IgD-negative memory B cell (primary cell): ENCODE measurements at regions not wholly inside any gene's neighbourhood (a gene's known extent, or its start where the extent isn't known, plus 50 kb on each side); places are given as distances from the start of the nearest gene placed in this dataset.
"Not testable (repeated sequence)": the region's sequence is repeated elsewhere in the genome, so short reads cannot be mapped to it uniquely, and the experiment has no call there.

Source experiments
- H3K27ac Mint-ChIP-seq, 3 donors: one replicate each; pipeline ENCODE4 v1.8.0; 2020 to 2022; ENCODE audit warnings: mild to moderate bottlenecking in 3 of 3, mixed read lengths in 3 of 3, moderate library complexity in 1 of 3
- H3K27me3 Mint-ChIP-seq: one replicate; pipeline ENCODE4 v1.8.0; 2021; ENCODE audit warnings: mixed read lengths
- H3K36me3 Mint-ChIP-seq: one replicate; pipeline ENCODE4 v1.8.0; 2020; ENCODE audit warnings: mild to moderate bottlenecking, mixed read lengths
- H3K4me1 Mint-ChIP-seq, 3 donors: one replicate each; pipeline ENCODE4 v1.8.0; 2020 to 2022; ENCODE audit warnings: mixed read lengths in 3 of 3, mild to moderate bottlenecking in 1 of 3
- H3K4me3 Mint-ChIP-seq, 4 donors: one replicate each; pipeline ENCODE4 v1.8.0; 2020 to 2022; ENCODE audit warnings: mild to moderate bottlenecking in 4 of 4, mixed read lengths in 4 of 4, moderate library complexity in 3 of 4
- H3K9me3 Mint-ChIP-seq, 3 donors: one replicate each; pipeline ENCODE4 v1.8.0; 2020 to 2021; ENCODE audit warnings: mixed read lengths in 3 of 3, mild to moderate bottlenecking in 1 of 3

- no peaks in the 10 kb centered on the region for H3K36me3 Mint-ChIP-seq
- no peak overlapping the region for H3K27ac Mint-ChIP-seq
- H3K9me3 Mint-ChIP-seq = peaks cover 0 to 5% (median 0%) of the 10 kb centered on the region in 3 donors
- H3K4me3 Mint-ChIP-seq = no peak overlapping the region
- peaks cover under 1 to 4% (median 3%) of the 10 kb centered on the region in 3 donors for H3K4me1 Mint-ChIP-seq
- H3K27me3 Mint-ChIP-seq = no peaks in the 10 kb centered on the region
Observed at GRCh38 chr13:31385540-31385939, 185.8 kb downstream of the B3GLCT start.

- Mint-ChIP-seq H3K27me3 (no peaks in the 10 kb centered on the region), H3K4me3 (no peak overlapping the region), H3K27ac (no peak overlapping the region), H3K36me3 (peaks cover 3% of the 10 kb centered on the region), H3K4me1 (no peaks in the 10 kb centered on the region), H3K9me3 (peaks cover 0 to 5% (median 4%) of the 10 kb centered on the region in 3 donors)
Observed at GRCh38 chr13:31394506-31394905, 194.7 kb downstream of the B3GLCT start.

- H3K9me3 Mint-ChIP-seq = peaks cover 5 to 8% (median 5%) of the 10 kb centered on the region in 3 donors
- no peaks in the 10 kb centered on the region for H3K4me1 Mint-ChIP-seq
- peak overlapping the region in 1 of 3 donors; percentile 53 for H3K27ac Mint-ChIP-seq
- no peak overlapping the region for H3K4me3 Mint-ChIP-seq
- H3K36me3 Mint-ChIP-seq = peaks cover 3% of the 10 kb centered on the region
- H3K27me3 Mint-ChIP-seq = no peaks in the 10 kb centered on the region
Observed at GRCh38 chr13:31395090-31395489, 195.3 kb downstream of the B3GLCT start.

GRCh38 chr13:31399690-31400089 is 199.9 kb downstream of the B3GLCT start:
- peaks cover 3% of the 10 kb centered on the region for H3K36me3 Mint-ChIP-seq
- no peak overlapping the region for H3K4me3 Mint-ChIP-seq
- no peaks in the 10 kb centered on the region for H3K4me1 Mint-ChIP-seq

GRCh38 chr13:31403711-31404110 is 203.9 kb downstream of the B3GLCT start:
- not testable (repeated sequence) for H3K27ac Mint-ChIP-seq, H3K36me3 Mint-ChIP-seq, H3K4me1 Mint-ChIP-seq, H3K4me3 Mint-ChIP-seq, H3K27me3 Mint-ChIP-seq
- peaks cover 2 to 14% (median 10%) of the 10 kb centered on the region in 3 donors for H3K9me3 Mint-ChIP-seq

More at GRCh38 chr13:31399690-31400089, 199.9 kb downstream of the B3GLCT start:
- Mint-ChIP-seq H3K27ac (no peak overlapping the region), H3K27me3 (peaks cover 1% of the 10 kb centered on the region), H3K9me3 (peaks cover 4 to 14% (median 10%) of the 10 kb centered on the region in 3 donors)

GRCh38 chr13:31408927-31409326 is 209.2 kb downstream of the B3GLCT start:
- peaks cover 0 to 6% (median 4%) of the 10 kb centered on the region in 3 donors for H3K4me1 Mint-ChIP-seq
- H3K36me3 Mint-ChIP-seq = no peaks in the 10 kb centered on the region
- H3K4me3 Mint-ChIP-seq = no peak overlapping the region
- H3K9me3 Mint-ChIP-seq = no peaks in the 10 kb centered on the region
- peaks cover 2% of the 10 kb centered on the region for H3K27me3 Mint-ChIP-seq
- H3K27ac Mint-ChIP-seq = no peak overlapping the region

GRCh38 chr13:31409678-31410356 is 210.0 kb downstream of the B3GLCT start:
- Mint-ChIP-seq H3K27ac (no peak overlapping the region), H3K36me3 (no peaks in the 10 kb centered on the region), H3K9me3 (no peaks in the 10 kb centered on the region), H3K27me3 (peaks cover 2% of the 10 kb centered on the region), H3K4me1 (peaks cover 0 to 6% (median 4%) of the 10 kb centered on the region in 3 donors), H3K4me3 (no peak overlapping the region)

GRCh38 chr13:31413516-31413915 is 213.7 kb downstream of the B3GLCT start:
- peaks cover 2% of the 10 kb centered on the region for H3K27me3 Mint-ChIP-seq
- H3K9me3 Mint-ChIP-seq = peaks cover 0 to 2% (median 0%) of the 10 kb centered on the region in 3 donors
- peaks cover 2% of the 10 kb centered on the region for H3K36me3 Mint-ChIP-seq
- no peak overlapping the region for H3K27ac Mint-ChIP-seq
- H3K4me1 Mint-ChIP-seq = peaks cover 0 to 6% (median 4%) of the 10 kb centered on the region in 3 donors
- H3K4me3 Mint-ChIP-seq = no peak overlapping the region

- H3K9me3 Mint-ChIP-seq = peaks cover 0 to 2% (median 0%) of the 10 kb centered on the region in 3 donors
- H3K27me3 Mint-ChIP-seq = peaks cover 3% of the 10 kb centered on the region
- peak overlapping the region in 1 of 3 donors; percentile 49 for H3K27ac Mint-ChIP-seq
- no peak overlapping the region for H3K4me3 Mint-ChIP-seq
- peaks cover 2% of the 10 kb centered on the region for H3K36me3 Mint-ChIP-seq
- H3K4me1 Mint-ChIP-seq = no peaks in the 10 kb centered on the region
Observed at GRCh38 chr13:31416066-31416465, 216.3 kb downstream of the B3GLCT start.

- peaks cover 1% of the 10 kb centered on the region for H3K27me3 Mint-ChIP-seq
- peak overlapping the region in 1 of 4 donors; percentile 13 for H3K4me3 Mint-ChIP-seq
- H3K4me1 Mint-ChIP-seq = no peaks in the 10 kb centered on the region
- H3K9me3 Mint-ChIP-seq = peaks cover 0 to 2% (median 0%) of the 10 kb centered on the region in 3 donors
- H3K36me3 Mint-ChIP-seq = peaks cover 2% of the 10 kb centered on the region
- H3K27ac Mint-ChIP-seq = no peak overlapping the region
Observed at GRCh38 chr13:31418186-31418585, 218.4 kb downstream of the B3GLCT start.

- Mint-ChIP-seq H3K27me3 (peaks cover 3% of the 10 kb centered on the region), H3K9me3 (no peaks in the 10 kb centered on the region), H3K4me3 (no peak overlapping the region), H3K27ac (no peak overlapping the region), H3K36me3 (no peaks in the 10 kb centered on the region), H3K4me1 (peaks cover 0 to 4% (median 4%) of the 10 kb centered on the region in 3 donors)
Observed at GRCh38 chr13:31421756-31422155, 222.0 kb downstream of the B3GLCT start.

- H3K4me3 Mint-ChIP-seq = no peak overlapping the region
- no peaks in the 10 kb centered on the region for H3K9me3 Mint-ChIP-seq
- peaks cover 0 to 4% (median 4%) of the 10 kb centered on the region in 3 donors for H3K4me1 Mint-ChIP-seq
- H3K27ac Mint-ChIP-seq = no peak overlapping the region
- no peaks in the 10 kb centered on the region for H3K36me3 Mint-ChIP-seq
- peaks cover 2% of the 10 kb centered on the region for H3K27me3 Mint-ChIP-seq
Observed at GRCh38 chr13:31424130-31424729, 224.5 kb downstream of the B3GLCT start.

- no peaks in the 10 kb centered on the region for H3K36me3 Mint-ChIP-seq
- H3K4me3 Mint-ChIP-seq = no peak overlapping the region
- H3K4me1 Mint-ChIP-seq = peaks cover 0 to 4% (median 4%) of the 10 kb centered on the region in 3 donors
- H3K9me3 Mint-ChIP-seq = no peaks in the 10 kb centered on the region
- no peak overlapping the region for H3K27ac Mint-ChIP-seq
- peaks cover 2% of the 10 kb centered on the region for H3K27me3 Mint-ChIP-seq
Observed at GRCh38 chr13:31426395-31426794, 226.6 kb downstream of the B3GLCT start.

- H3K27me3 Mint-ChIP-seq = peaks cover 2% of the 10 kb centered on the region
- H3K27ac Mint-ChIP-seq = no peak overlapping the region
- peaks cover 0 to 4% (median 4%) of the 10 kb centered on the region in 3 donors for H3K4me1 Mint-ChIP-seq
- no peaks in the 10 kb centered on the region for H3K9me3 Mint-ChIP-seq
- H3K4me3 Mint-ChIP-seq = no peak overlapping the region
- no peaks in the 10 kb centered on the region for H3K36me3 Mint-ChIP-seq
Observed at GRCh38 chr13:31427151-31428100, 227.7 kb downstream of the B3GLCT start.

GRCh38 chr13:31431722-31432137 is 232.0 kb downstream of the B3GLCT start:
- H3K4me3 Mint-ChIP-seq = no peak overlapping the region
- no peaks in the 10 kb centered on the region for H3K9me3 Mint-ChIP-seq
- H3K4me1 Mint-ChIP-seq = peaks cover 0 to 1% (median 0%) of the 10 kb centered on the region in 3 donors
- H3K36me3 Mint-ChIP-seq = no peaks in the 10 kb centered on the region
- H3K27me3 Mint-ChIP-seq = no peaks in the 10 kb centered on the region
- no peak overlapping the region for H3K27ac Mint-ChIP-seq
